Mucosa of rectum (tissue), 2 donors: ENCODE measurements at regions not wholly inside any gene's neighbourhood (a gene's known extent, or its start where the extent isn't known, plus 50 kb on each side); places are given as distances from the start of the nearest gene placed in this dataset.
"Not testable (repeated sequence)": the region's sequence is repeated elsewhere in the genome, so short reads cannot be mapped to it uniquely, and the experiment has no call there.

Source experiments
- H3K27ac ChIP-seq, 2 donors: one replicate each; pipeline ENCODE4 v1.7.0; 2013; ENCODE audit warnings: inconsistent platforms in 2 of 2, low read depth in 2 of 2, low read length in 2 of 2
- H3K27me3 ChIP-seq, 2 donors: one replicate each; pipeline ENCODE4 v1.7.0; 2013; ENCODE audit warnings: low read length in 2 of 2; ENCODE audit not compliant: control insufficient read depth in 2 of 2, insufficient read depth in 2 of 2
- H3K36me3 ChIP-seq, 2 donors: one replicate each; pipeline ENCODE4 v1.7.0; 2013; ENCODE audit warnings: low read length in 2 of 2; ENCODE audit not compliant: control insufficient read depth in 2 of 2, insufficient read depth in 2 of 2
- H3K4me1 ChIP-seq, 2 donors: one replicate each; pipeline ENCODE4 v1.7.0; 2013; ENCODE audit warnings: low read length in 2 of 2, mild to moderate bottlenecking in 1 of 2; ENCODE audit not compliant: control insufficient read depth in 2 of 2, insufficient read depth in 2 of 2
- H3K4me3 ChIP-seq, 2 donors: one replicate each; pipeline ENCODE4 v1.7.0; 2013; ENCODE audit warnings: low read length in 2 of 2
- H3K9ac ChIP-seq, 2 donors: one replicate each; pipeline ENCODE4 v1.7.0; 2013; ENCODE audit warnings: low read length in 2 of 2, low read depth in 1 of 2, mild to moderate bottlenecking in 1 of 2
- H3K9me3 ChIP-seq, 2 donors: one replicate each; pipeline ENCODE4 v1.7.0; 2013; ENCODE audit warnings: low read length in 2 of 2; ENCODE audit not compliant: control insufficient read depth in 2 of 2
- donor health status: healthy.
- donor health status: Normal muscosa, but diverticular disease.

GRCh38 chr3:74402821-74403220 is 211.6 kb downstream of the CNTN3 start:
- H3K4me1 ChIP-seq, result no peaks in the 10 kb centered on the region
- H3K27ac ChIP-seq, result no peak overlapping the region
- no peaks in the 10 kb centered on the region for H3K9me3 ChIP-seq
- no peaks in the 10 kb centered on the region for H3K36me3 ChIP-seq
- no peak overlapping the region for H3K9ac ChIP-seq
- H3K4me3 ChIP-seq, result no peak overlapping the region
- H3K27me3 ChIP-seq, result no peaks in the 10 kb centered on the region

- Histone ChIP-seq H3K27ac (no peak overlapping the region), H3K9ac (no peak overlapping the region), H3K4me1 (no peaks in the 10 kb centered on the region), H3K9me3 (peaks cover 2 to 3% of the 10 kb centered on the region in 2 donors), H3K27me3 (no peaks in the 10 kb centered on the region), H3K4me3 (no peak overlapping the region), H3K36me3 (no peaks in the 10 kb centered on the region)
These were observed 221.0 kb downstream of the CNTN3 start for GRCh38 chr3:74393426-74393825.

- Histone ChIP-seq H3K4me1 (no peaks in the 10 kb centered on the region), H3K36me3 (no peaks in the 10 kb centered on the region), H3K27ac (no peak overlapping the region), H3K9me3 (no peaks in the 10 kb centered on the region), H3K4me3 (no peak overlapping the region), H3K9ac (no peak overlapping the region), H3K27me3 (no peaks in the 10 kb centered on the region)
These were observed 224.2 kb downstream of the CNTN3 start for GRCh38 chr3:74390121-74390877.

- no peaks in the 10 kb centered on the region for H3K9me3 ChIP-seq
- H3K27me3 ChIP-seq, result no peaks in the 10 kb centered on the region
- H3K4me3 ChIP-seq, result no peak overlapping the region
- H3K4me1 ChIP-seq, result no peaks in the 10 kb centered on the region
- H3K27ac ChIP-seq, result no peak overlapping the region
- H3K9ac ChIP-seq, result no peak overlapping the region
- H3K36me3 ChIP-seq, result no peaks in the 10 kb centered on the region
These were observed 227.2 kb downstream of the CNTN3 start for GRCh38 chr3:74387111-74387735.

- Histone ChIP-seq H3K27me3 (no peaks in the 10 kb centered on the region), H3K27ac (no peak overlapping the region), H3K4me1 (no peaks in the 10 kb centered on the region), H3K9me3 (no peaks in the 10 kb centered on the region), H3K9ac (no peak overlapping the region), H3K4me3 (no peak overlapping the region), H3K36me3 (no peaks in the 10 kb centered on the region)
These were observed 230.3 kb downstream of the CNTN3 start for GRCh38 chr3:74384159-74384558.

GRCh38 chr3:74377669-74378068 is 236.8 kb downstream of the CNTN3 start:
- Histone ChIP-seq H3K4me1 (peaks cover 0 to 9% of the 10 kb centered on the region in 2 donors), H3K27me3 (no peaks in the 10 kb centered on the region), H3K9me3 (no peaks in the 10 kb centered on the region), H3K27ac (no peak overlapping the region), H3K9ac (no peak overlapping the region), H3K4me3 (no peak overlapping the region), H3K36me3 (no peaks in the 10 kb centered on the region)

GRCh38 chr3:74376323-74376722 is 238.1 kb downstream of the CNTN3 start:
- H3K9ac ChIP-seq, H3K9me3 ChIP-seq, H3K4me3 ChIP-seq, H3K27me3 ChIP-seq, H3K36me3 ChIP-seq, H3K4me1 ChIP-seq: not testable (repeated sequence)
- peak overlapping the region in 1 of 2 donors; percentile 52 for H3K27ac ChIP-seq

GRCh38 chr3:74375653-74376052 is 238.8 kb downstream of the CNTN3 start:
- H3K9ac ChIP-seq, result no peak overlapping the region
- H3K27ac ChIP-seq, result peak overlapping the region; percentile 28 to 52
- H3K36me3 ChIP-seq, result no peaks in the 10 kb centered on the region
- H3K4me3 ChIP-seq, result no peak overlapping the region
- no peaks in the 10 kb centered on the region for H3K27me3 ChIP-seq
- H3K4me1 ChIP-seq, result peaks cover 0 to 9% of the 10 kb centered on the region in 2 donors
- no peaks in the 10 kb centered on the region for H3K9me3 ChIP-seq

- Histone ChIP-seq H3K27ac (no peak overlapping the region), H3K36me3 (no peaks in the 10 kb centered on the region), H3K9me3 (no peaks in the 10 kb centered on the region), H3K27me3 (no peaks in the 10 kb centered on the region), H3K4me3 (no peak overlapping the region), H3K9ac (no peak overlapping the region), H3K4me1 (peaks cover 0 to 9% of the 10 kb centered on the region in 2 donors)
These were observed 241.7 kb downstream of the CNTN3 start for GRCh38 chr3:74372743-74373142.

- no peak overlapping the region for H3K9ac ChIP-seq
- H3K27ac ChIP-seq, result no peak overlapping the region
- H3K36me3 ChIP-seq, result no peaks in the 10 kb centered on the region
- peaks cover 0 to 4% of the 10 kb centered on the region in 2 donors for H3K4me1 ChIP-seq
- no peaks in the 10 kb centered on the region for H3K9me3 ChIP-seq
- no peak overlapping the region for H3K4me3 ChIP-seq
- no peaks in the 10 kb centered on the region for H3K27me3 ChIP-seq
These were observed 244.1 kb downstream of the CNTN3 start for GRCh38 chr3:74370342-74370741.
